ACC112 (cell line): ENCODE measurements at regions not wholly inside any gene's neighbourhood (a gene's known extent, or its start where the extent isn't known, plus 50 kb on each side); places are given as distances from the start of the nearest gene placed in this dataset.
A peak's percentile ranks its signal among the peaks of the same experiment; 100 is the strongest.

Experiments
- H2AFZ ChIP-seq: fragments of 200-600 bp; sonication (generic); one replicate; pipeline ENCODE4 v1.6.0; 2017; ENCODE audit warnings: antibody characterized with exemption, low read length; ENCODE audit not compliant: unreplicated experiment
- H3K27ac ChIP-seq: fragments of 200-600 bp; sonication (generic); 2 replicates; pipeline ENCODE4 v1.5.1; 2014; ENCODE audit warnings: low read depth, mild to moderate bottlenecking, antibody characterized with exemption, low read length, moderate library complexity
- H3K27me3 ChIP-seq: fragments of 200-600 bp; sonication (generic); 2 replicates; pipeline ENCODE4 v1.6.1; 2014; ENCODE audit warnings: mild to moderate bottlenecking, antibody characterized with exemption, low read length, moderate library complexity, mixed read lengths; ENCODE audit not compliant: insufficient read depth
- H3K36me3 ChIP-seq: fragments of 200-600 bp; sonication (generic); 2 replicates; pipeline ENCODE4 v1.6.1; 2016; ENCODE audit warnings: mild to moderate bottlenecking, antibody characterized with exemption, low read length, moderate library complexity, mixed read lengths; ENCODE audit not compliant: insufficient read depth
- H3K4me1 ChIP-seq: fragments of 200-600 bp; sonication (generic); one replicate; pipeline ENCODE4 v1.6.1; 2016; ENCODE audit warnings: low read length, mixed read lengths; ENCODE audit not compliant: insufficient read depth, unreplicated experiment, control insufficient read depth
- H3K4me3 ChIP-seq: fragments of 200-600 bp; sonication (generic); 2 replicates; pipeline ENCODE4 v1.5.1; 2014; ENCODE audit warnings: mild to moderate bottlenecking, low read depth, low read length
- H3K79me2 ChIP-seq: fragments of 200-600 bp; sonication (generic); one replicate; pipeline ENCODE4 v1.6.0; 2016; ENCODE audit warnings: low read length; ENCODE audit not compliant: control insufficient read depth, unreplicated experiment, insufficient read depth

DNA sequence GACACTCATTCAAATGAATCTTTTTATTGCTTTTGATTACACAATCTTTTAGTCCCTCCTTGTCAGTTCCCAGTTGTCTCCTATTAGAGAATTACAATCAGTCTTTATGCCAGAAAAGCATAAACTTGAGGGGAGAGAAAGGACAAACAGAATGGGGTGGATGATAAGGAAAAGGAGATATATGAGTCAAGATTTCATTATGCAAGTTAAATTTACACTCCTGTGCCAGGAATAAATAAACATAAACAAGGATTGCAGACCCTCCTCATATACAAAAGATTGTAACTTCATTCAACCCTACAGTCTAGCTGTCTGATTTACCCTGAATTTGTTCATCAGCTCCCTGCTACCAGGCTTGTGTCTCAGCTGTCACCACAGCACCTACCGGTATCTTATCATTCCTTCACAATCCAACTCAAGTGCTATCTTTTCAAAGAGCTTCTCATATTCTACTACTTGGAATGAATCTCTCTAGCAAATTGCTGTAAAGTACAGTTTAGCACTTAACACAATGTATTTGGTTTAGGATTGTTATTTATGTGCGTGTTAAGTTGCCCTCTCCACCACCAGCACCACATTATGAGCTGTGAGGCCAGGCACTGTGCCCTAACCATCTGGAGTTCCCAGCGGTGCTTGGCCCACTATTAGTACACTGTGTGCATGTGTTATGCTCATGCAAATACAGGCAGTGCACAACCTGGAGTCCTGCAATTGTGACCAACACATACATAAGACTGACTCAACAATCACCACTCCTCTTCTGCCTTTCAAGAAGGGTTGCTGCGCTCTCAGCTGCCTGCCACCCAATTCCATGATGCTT lies 504.1 kb downstream of the TBL1XR1 start:
- Histone ChIP-seq H2AFZ (no peak overlapping the region), H3K27me3 (peaks cover 3% of the 10 kb centered on the region), H3K79me2 (no peaks in the 10 kb centered on the region), H3K4me3 (no peak overlapping the region), H3K4me1 (no peaks in the 10 kb centered on the region), H3K36me3 (no peaks in the 10 kb centered on the region), H3K27ac (no peak overlapping the region)

DNA sequence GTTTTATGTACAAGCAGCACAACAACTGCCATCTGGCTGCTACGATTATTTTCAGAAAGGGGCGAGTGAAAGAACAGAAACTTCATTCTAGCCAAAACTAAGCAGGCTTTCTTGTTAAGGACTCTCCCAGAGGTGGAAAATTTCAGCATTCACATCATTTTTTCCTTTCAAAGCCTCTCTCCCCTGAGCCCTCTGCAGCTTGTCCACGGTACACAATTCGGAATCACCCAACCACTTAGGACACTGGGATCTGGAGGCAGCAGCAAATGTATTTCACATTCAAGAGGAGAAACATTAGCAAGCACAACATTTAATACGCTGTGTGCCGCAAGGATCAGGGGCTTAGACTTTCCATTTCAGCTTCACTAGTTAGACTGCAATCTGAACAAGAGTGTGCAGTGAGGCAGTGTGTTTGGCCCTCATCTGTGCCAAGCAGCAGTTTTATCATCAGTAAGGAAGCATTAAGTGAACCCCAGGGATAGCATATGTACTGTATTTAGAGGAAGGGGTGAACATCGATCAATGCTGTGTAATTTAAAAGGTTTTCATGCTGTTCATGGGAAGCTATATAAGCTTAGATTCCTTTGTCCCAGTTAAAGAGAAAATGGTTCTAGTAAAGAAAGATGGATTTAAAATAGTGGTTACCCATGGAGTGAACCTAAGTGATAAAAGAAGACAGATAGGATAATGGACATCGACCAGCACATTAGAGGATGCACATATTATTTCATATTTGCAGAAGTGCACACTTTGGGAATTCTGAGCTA lies 504.9 kb downstream of the TBL1XR1 start:
- H3K4me1 ChIP-seq: no peaks in the 10 kb centered on the region
- H2AFZ ChIP-seq: no peak overlapping the region
- no peak overlapping the region for H3K4me3 ChIP-seq
- peaks cover 3% of the 10 kb centered on the region for H3K27me3 ChIP-seq
- H3K27ac ChIP-seq: no peak overlapping the region
- H3K79me2 ChIP-seq: no peaks in the 10 kb centered on the region
- no peaks in the 10 kb centered on the region for H3K36me3 ChIP-seq

DNA sequence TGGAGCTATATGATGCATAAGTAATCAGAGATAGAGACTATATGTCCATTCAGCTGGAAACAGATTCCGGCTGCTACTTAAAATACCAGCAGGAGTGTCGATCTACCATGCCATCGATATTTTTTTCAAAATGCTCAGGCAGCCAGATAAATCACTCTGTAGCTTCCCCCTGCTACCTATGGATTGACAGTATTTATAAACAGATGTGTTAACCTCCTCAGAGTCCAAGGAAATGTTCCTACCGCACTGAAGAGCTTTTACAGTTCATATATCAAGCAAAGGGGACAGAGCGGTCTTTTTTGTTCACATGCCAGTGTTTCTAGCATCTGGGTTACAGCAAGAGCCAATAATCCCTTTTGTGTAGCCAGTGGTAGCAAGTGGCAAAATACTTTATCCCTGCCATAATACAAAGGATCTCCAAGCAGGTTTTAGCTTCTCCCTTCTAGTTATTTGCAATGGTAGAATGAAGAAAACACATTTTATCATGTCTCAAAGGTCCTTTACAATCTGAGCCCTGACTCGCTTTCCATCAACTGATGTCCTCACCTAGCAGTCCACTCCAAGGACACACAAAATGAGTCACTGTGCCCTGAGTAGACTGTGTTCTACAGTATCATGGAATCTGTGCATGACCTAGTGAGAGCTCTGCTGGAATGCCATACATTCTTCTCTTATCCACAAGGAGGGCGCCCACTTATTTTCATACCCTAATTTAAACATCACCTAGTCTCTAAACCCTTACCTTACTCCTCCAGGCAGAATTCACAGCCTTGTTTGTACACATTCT lies 507.0 kb downstream of the TBL1XR1 start:
- Histone ChIP-seq H3K4me3 (no peak overlapping the region), H3K27me3 (peaks cover 3% of the 10 kb centered on the region), H3K79me2 (no peaks in the 10 kb centered on the region), H3K27ac (no peak overlapping the region), H3K36me3 (no peaks in the 10 kb centered on the region), H3K4me1 (no peaks in the 10 kb centered on the region), H2AFZ (no peak overlapping the region)

DNA sequence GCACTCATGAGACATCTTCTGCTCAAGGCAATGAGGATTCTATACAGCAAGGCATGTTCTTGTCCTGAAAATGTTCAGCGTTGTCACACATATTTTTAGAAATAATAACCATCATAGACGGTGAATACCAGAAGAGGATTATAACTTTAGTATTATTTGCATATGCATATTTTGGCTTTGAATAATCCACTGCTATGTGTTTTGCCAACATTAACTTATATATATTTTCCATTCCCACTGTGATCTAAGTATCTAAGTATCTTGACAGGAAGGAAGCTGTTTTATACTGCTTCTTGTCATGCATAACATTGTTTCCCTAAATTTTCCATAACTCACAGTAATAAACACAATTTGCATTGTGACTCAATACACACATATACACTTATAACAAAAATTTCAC lies 509.5 kb downstream of the TBL1XR1 start:
- H2AFZ ChIP-seq: no peak overlapping the region

DNA sequence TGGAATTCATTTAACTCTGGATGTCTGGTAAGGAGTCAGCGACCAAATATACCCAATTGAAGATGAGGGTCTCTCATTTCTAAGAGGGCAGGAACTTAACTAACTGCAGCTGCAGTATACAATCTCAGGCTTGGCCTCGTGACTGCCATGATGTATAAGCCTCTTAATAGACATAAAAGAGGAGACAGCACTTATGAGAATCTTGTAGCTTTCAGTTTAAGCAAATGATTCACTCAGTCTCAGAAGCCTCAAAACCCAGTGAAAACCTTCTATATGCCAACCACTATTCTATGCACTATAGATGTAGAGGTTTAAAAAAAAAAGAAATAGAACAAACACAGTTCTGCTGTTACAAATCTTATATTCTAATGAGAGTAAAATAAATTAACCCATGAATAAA lies 513.9 kb downstream of the TBL1XR1 start:
- Histone ChIP-seq H3K79me2 (no peaks in the 10 kb centered on the region), H2AFZ (no peak overlapping the region), H3K27ac (no peak overlapping the region), H3K36me3 (no peaks in the 10 kb centered on the region), H3K4me3 (no peak overlapping the region), H3K27me3 (no peaks in the 10 kb centered on the region), H3K4me1 (no peaks in the 10 kb centered on the region)

More for the DNA sequence above, 509.5 kb downstream of the TBL1XR1 start:
- Histone ChIP-seq H3K4me3 (no peak overlapping the region), H3K27me3 (peaks cover 3% of the 10 kb centered on the region), H3K79me2 (no peaks in the 10 kb centered on the region), H3K4me1 (no peaks in the 10 kb centered on the region), H3K36me3 (no peaks in the 10 kb centered on the region), H3K27ac (no peak overlapping the region)

DNA sequence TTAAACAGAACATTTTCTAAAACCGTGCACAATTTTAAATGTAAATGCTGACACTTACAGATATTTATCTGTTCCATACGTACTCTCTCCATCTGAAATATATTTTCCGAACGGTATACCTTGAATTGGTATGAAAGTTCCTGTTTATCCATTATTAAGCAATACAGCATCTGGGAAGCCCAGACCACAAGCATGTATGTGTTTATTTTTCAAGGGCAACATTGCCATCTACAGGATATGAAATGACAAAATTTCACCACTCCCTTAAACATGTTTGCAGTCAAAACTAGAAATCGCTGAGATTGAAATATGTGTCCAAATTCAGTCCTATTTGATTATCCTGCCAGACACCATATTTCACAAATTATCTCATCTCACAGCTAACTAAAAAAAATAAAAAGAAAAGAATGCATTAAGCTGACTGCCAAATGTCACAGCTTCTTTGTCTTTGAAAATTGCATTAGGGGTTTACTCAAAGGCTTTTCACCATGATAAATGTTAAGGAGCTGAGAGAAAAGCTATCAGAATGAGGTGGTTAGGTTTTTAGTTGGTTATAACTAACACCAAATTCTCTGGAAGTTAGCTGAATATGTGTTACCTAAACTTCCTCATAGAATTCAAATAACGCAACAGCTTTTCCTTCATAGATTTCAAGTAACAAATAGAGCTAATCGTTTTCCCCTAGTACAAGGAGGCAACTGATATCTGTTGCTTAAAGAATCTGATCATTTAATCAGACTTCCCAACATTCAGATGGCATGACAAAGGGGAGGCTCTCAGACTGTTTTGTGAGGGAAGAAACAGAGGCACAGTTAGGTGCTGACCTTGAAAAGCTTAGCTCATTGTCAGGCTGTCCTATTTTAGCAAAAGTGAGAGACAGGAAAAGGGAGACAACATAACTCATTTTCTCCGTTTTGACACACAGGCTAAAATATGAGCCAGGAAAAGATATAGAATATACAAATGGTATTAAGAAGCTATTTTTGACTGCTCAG lies 533.1 kb downstream of the TBL1XR1 start:
- Histone ChIP-seq H3K27ac (no peak overlapping the region), H2AFZ (peak overlapping the region; percentile 86), H3K4me1 (peaks cover 10% of the 10 kb centered on the region), H3K36me3 (no peaks in the 10 kb centered on the region), H3K27me3 (no peaks in the 10 kb centered on the region), H3K79me2 (no peaks in the 10 kb centered on the region), H3K4me3 (peak overlapping the region; percentile 20)

DNA sequence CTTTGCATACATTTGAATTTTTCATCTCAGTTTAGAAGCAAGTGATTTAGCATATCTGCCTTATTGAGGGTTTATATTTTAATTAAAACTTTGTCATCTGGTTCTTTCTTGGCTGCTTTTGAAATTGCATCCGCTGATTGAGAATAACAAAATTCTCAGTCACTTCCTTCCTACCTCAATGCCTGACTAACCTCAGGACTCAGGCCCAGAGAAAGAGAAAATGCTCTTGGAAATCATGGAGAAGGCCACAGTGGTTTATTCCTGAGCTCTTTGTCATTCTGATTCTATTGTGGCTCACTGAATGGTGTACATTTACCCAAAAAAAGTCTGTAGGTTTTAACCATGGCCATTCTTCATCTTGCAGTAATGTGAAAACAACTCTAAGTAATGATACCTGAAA lies 533.9 kb downstream of the TBL1XR1 start:
- Histone ChIP-seq H3K27ac (no peak overlapping the region), H3K4me3 (peak overlapping the region; percentile 20), H3K79me2 (no peaks in the 10 kb centered on the region), H3K27me3 (no peaks in the 10 kb centered on the region), H3K36me3 (no peaks in the 10 kb centered on the region), H2AFZ (peak overlapping the region; percentile 86), H3K4me1 (peaks cover 10% of the 10 kb centered on the region)

DNA sequence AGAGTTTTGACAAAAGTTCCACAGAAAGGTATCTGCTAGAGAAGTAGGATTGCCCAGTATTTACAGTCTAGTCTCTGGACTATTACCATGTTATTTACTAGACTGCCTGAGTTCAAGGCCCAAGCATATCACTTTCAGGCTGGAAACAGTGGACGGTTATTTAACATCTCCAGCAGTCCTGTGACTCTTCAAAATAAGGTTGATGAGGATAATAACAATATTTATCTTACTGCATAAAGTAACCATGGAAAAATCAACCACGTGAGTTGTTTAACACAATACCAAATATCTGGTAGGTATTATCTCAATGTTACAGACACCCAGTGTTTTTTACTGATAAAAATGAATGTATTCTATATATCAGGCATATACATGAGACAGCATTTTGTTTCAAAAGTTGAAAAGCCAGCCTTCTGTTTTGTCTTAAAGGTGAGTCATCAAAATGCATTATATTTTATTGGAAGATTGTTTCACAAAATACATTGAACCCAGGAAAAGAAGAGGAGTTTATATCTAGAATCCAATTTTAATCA lies 535.8 kb downstream of the TBL1XR1 start:
- H3K36me3 ChIP-seq: no peaks in the 10 kb centered on the region
- H3K27ac ChIP-seq: no peak overlapping the region
- no peak overlapping the region for H3K4me3 ChIP-seq
- no peaks in the 10 kb centered on the region for H3K79me2 ChIP-seq
- no peak overlapping the region for H2AFZ ChIP-seq
- H3K27me3 ChIP-seq: no peaks in the 10 kb centered on the region
- peaks cover 10% of the 10 kb centered on the region for H3K4me1 ChIP-seq

DNA sequence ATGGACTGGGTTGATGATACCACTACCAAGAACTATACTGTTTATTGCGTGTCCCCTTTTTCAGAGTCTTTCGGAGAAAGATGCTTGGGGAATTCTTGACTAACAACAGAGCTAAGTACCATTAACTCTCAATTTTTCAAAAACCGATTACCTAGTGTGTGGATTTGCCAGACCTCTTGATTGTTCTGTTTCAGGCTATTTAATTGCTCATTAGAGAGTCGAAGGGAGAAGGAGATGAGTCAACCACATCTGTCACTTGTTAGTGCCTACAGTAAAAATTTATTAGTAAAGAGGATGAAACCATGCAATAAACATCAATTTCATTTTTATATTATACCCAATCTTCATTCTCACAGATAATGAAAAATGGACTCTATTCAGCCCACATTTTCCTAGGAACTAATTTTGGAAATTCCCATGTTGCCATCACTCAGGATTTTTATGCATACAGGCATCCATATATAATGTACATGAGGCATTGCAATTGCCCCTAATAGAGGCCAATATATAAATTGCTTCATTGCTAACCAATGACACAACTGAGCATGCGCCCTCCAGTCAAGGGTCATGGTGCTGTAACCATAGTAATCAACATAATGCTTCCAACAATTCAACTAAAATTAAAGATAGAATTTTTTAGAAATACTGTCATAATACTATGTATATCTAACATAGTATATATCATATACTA lies 541.7 kb downstream of the TBL1XR1 start:
- Histone ChIP-seq H3K27ac (no peak overlapping the region), H3K36me3 (no peaks in the 10 kb centered on the region), H3K4me1 (no peaks in the 10 kb centered on the region), H3K79me2 (no peaks in the 10 kb centered on the region), H2AFZ (no peak overlapping the region), H3K4me3 (no peak overlapping the region), H3K27me3 (no peaks in the 10 kb centered on the region)
